GM19395 (cell line): ENCODE measurements at regions not wholly inside any gene's neighbourhood (a gene's known extent, or its start where the extent isn't known, plus 50 kb on each side); places are given as distances from the start of the nearest gene placed in this dataset.

ENCODE experiments used
- ATAC-seq: cut with Tn5 transposase; IDR thresholded peaks from one replicate; pipeline ENCODE4 v1.9.1; 2021; ENCODE audit warnings: mild to moderate bottlenecking, moderate library complexity; ENCODE audit not compliant: unreplicated experiment

DNA sequence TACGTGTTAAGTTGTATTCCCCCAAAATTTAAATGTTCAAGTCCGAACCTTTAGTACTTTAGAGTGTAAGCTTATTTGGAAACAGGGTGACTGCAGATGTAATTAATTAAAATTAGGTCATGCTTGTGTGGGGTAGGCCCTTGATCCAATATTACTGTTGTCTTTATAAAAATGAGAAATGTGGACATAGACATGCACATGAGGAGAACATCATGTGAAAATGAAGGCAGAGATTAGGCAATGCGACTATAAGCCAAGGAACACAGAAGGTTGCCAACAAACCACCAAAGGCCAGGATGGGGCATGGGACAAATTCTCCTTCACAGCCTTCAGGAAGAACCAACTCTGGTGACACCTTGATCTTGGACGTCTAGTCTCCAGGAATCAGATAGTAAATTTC is 1698.4 kb upstream of the SLC10A2 start:
- no peak for ATAC-seq

DNA sequence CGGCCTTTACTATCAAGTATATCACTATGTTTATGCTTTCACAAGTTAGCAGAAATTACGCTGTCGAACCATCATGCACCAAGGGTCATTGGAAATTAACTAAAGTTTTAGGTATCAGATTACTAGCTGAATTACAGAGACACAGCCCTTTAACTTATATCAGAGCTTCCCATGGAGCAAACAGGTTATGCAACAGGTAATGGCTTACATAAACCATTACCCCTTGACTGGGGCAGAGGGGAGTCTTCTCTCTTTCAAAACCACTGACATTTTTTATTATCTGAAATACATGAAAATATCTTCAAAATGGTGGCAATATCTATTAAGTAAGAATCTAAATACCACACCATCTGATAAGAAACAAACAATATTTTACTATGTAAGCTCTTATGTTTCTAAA is 1692.9 kb upstream of the SLC10A2 start:
- no peak for ATAC-seq

DNA sequence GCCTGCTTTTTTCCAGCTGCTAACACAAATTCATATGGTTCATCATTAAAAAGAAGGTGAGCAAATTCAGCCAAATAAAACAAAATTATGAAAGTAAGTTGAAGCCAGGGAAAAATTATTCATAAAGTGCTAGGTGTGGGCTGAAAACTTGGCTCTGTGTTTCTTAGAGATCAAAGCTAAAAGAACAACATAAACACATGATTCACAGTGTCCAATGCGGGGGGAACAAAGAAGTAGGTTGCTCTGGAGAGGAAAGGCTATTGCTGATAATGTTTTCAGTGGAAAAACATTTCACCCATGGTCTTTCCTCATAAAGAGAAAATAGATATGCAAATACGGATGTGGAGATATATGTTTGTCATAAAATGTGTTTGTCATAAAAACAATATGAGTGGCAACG is 1691.5 kb upstream of the SLC10A2 start:
- ATAC-seq, result no peak

DNA sequence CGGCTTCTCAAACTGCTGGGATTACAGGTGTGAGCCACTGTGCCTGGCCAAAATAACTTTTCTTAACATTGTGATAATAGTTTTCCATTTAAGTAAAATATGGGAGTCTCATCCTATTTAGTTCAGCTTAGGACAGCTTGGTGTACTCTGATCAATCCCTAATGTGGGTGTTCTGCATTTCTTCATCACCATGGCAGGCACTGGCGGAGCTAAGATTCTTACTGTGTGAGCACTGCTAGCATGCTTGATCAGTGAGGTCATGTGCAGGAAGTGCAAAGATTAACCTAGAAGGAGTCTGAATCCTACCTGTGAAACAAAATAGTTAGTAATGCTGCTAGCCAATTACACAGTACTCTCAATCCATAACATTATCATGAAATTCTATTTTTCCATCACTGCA is 1684.2 kb upstream of the SLC10A2 start:
- ATAC-seq, result no peak

DNA sequence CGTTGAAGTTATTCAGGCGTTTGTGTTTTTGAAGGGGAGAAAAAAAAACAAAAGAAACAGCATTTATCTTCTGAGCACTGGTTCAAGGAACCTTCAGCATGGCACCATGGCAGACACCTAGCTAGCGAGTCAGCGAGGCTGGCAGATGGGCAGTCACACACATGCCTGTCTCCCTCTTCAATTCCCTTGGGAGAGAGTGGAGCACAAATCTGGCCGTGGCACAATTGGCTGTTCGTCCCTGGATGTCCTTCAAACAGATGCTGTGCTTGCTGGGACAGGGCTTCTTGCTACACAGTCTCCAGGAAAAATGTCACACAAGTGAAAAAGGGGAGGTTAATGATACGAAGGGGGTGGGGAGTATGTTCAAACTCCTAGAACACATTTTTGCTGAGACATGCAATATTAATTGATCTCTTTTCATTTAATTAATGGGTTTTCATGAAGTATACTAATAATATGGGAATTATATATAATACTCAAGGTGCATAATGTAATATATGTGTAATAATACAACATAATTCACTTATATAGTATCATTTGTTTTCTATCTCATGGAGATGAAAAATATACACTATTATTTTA is 1674.5 kb upstream of the SLC10A2 start:
- ATAC-seq, result no peak

DNA sequence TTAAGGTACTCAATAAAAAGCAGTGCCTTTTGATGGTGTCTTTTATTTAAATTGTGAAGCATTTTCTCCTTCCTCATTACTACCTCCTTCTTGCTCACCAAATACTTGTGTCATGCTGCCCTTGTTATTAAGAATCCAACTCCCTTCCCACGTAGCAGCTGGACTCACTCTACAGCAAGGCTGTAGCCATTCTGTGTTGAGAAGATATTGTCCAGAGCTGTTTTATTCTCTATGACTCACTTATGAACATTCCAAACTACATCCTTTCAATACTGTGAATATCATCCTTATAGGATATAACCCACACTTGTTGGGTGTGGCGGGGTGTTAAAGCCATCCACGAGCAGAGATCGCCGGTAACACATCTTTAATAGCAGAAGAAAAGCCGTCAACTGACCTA is 1671.5 kb upstream of the SLC10A2 start:
- no peak for ATAC-seq

DNA sequence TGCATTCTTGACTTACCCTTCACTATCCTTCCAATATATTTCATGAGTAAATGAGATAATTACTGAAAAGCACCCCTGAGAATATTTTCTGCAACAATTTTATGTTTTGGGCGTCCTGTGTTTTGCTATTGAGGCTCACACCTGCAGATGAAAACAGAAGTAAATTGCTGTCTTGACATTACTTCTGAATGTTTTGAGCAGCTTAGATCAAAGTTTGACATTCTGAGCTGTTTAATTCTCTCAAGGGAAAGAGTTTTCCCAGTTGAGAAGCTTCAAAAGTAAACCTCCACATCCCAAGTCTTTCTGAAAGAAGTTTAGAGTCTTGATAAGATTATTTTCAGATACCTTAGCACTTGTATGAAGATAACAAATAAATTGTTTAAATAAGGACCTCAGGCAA is 1667.2 kb upstream of the SLC10A2 start:
- no peak for ATAC-seq

DNA sequence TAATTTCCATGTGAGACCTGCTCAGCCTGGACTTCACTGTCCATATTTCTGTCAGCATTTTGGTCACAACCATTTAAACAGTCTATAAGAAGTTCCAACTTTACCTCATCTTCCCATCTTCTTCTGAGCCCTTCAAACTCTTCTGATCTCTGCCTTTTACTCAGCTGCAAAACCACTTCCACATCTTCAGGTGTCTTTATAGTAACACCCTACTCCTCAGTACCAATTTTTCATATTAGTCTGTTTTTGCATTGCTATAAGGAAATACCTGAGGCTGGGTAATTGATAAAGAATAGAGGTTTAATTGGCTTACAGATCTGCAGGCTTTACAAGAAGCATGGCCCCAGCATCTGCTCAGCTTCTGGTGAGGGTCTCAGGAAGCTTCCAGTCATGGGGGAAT is 1648.9 kb upstream of the SLC10A2 start:
- no peak for ATAC-seq

DNA sequence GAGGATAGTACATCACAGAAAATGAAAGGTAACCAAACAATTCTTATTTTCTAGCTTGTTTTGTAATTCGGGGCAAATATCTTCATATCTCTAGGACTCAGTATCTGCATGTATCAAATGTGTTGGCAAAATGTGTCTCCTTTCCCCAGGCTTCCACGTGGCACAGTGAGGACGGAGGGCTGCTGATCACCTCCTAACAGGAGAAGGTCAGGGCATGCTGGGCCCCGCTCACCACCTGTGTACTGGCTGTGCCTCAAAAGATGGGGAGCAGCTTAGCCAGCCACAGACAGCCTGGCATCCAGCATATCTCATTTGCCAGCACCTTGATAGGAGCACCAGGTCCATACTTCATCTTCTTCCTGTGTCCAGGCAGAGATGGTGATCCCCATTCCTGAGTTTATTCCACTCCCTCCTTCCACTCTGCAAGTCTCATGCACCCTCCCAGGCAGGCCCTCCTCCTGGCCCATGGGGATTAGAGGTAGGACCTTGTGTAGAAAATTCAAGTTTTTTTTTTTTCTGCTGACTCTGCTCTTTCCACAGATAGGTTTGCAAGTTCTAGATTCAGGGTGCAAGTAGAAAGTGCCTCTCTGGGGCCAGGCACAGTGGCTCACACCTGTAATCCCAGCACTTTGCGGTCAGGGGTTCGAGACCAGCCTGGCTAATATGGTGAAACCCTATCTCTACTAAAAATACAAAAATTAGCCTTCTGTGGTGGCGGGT is 1639.0 kb upstream of the SLC10A2 start:
- no peak for ATAC-seq

DNA sequence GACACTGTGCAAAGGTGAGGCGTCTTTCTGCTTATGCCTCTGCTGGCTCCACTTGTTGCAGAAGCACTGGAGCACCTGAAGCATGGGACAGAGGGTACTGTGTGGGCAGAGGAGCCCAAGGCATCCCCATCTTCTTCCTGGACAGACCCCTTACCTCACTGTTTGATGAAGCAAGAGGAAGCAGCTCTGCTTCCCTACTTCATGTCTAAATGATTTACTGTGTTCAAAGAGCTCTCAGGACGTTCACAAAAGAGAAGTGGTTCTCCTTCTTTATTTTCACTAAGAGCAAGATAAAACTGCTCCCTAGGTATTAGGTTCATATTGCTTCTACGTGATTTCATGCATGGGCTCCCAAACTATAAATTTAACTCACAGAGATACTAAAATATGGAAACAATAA is 1635.4 kb upstream of the SLC10A2 start:
- ATAC-seq, result no peak

DNA sequence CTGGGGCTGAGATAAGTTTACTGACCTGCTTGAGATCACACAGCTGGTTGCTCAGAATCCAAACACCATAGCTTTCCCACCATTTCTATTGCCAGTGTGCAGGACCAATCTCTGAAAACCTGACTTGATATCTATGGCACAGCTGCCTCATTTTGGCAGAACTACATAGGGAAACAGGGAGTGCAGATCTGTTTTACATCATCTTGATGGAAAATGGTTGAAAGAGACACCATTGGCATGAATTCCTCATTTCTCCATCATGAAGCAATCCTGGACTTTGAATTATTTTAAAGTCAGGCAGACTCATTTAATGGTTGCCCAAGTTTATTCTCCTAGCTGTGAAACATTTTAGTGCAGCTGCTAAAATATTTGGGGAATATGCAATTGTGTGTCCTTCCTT is 1628.2 kb upstream of the SLC10A2 start:
- ATAC-seq, result no peak

DNA sequence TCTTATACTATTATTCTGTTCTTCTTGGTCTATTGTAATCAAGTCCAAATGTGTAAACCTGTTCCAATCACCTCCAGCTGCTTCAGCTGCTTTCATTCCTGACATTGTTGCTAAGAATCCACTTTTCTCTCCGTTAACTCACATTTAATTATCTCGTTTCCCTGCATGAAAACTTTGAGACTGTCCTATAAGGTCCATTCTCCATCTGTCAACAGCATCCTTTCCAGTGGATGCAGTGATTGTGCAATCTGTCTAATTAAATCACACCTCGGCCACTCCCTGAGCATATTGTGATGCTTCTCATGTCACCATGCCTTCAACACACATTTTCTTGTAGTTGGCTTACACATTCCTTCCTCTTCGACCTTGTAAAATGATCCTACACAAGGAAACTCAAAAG is 1626.9 kb upstream of the SLC10A2 start:
- no peak for ATAC-seq

DNA sequence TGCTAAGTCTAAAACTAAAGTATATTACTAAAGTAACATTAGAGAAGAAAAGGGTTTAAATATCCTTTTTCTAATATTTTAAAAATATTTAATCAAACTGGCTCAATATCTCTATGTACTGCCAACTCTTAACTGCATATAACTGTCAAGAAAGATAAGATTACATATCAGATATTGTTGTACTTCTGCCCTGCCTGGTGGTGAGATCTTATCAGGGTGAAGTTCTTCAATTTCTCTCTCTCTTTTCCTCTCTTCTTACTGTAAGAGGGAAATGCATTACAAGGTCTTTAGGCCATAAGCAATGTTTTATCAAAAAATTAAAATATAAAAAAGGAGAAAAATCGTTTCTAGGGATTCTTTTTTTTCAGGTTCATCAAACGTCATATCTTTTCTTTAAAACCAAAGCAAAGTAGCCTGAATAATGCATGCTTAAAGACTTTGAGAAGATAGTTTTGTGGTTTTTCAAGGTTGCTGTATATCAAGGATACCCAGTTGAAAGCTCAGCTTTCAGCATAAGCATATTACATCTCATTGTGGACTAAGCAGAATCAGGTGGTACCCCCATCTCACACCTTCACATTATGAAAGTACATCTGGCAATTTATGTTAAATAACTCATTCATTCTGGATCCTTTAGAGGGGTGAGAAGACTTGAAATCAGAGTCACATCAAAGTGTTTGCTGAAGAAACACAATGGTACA is 1625.7 kb upstream of the SLC10A2 start:
- no peak for ATAC-seq

DNA sequence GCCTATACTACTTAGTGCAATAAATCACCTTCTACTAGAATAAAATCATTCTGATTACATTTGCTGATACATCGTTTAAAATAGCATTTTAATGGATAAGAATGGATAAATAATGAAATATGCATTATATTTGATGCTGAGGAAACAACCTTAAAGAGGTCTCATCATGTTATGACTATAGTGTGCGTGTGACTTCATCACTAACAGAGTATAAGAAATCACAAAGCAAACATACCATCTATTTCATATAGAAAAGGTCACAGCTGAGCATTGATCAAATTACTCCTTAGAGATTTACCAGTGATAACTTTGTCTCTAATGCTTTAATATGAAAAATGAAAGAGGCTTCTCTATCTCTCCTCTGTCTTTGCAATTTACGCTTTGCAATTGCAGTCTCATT is 1620.3 kb upstream of the SLC10A2 start:
- no peak for ATAC-seq

DNA sequence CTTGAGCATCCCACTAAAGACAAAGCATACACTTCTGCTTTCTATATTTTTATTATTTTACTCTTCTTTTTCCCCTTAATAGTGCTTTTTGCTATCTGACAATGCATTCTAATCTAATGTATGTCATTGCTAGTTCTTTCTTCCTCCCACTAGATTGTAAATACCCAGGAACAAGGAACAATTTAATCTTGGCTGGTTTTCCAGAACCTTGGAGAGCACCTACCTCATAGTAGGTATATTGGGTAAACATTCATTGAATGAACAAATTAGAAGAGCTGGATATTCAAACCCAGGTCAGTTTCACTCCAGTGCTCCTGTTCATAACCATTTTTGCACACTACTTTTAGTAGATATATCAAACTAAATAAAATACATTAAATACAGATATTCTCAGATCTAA is 1617.6 kb upstream of the SLC10A2 start:
- ATAC-seq, result no peak

DNA sequence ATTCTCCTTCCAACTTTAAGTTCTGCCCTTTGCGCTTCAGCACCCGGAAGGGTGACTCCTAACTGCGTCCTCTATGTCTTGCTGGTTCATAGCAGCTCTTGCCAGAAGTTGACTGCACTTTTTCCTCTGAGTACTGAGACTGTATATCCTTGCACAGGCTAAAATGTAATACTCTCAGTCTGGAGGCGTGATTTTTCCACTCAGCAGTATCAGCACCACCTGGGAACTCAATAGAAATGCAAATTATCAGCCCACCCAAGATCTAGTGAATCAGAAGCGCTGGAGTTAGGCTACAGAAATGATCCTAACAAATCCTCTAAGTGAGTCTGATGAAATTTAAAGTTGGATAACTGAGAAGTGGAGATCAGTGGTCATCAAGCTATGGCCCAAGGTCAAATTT is 1611.9 kb upstream of the SLC10A2 start:
- ATAC-seq, result no peak

DNA sequence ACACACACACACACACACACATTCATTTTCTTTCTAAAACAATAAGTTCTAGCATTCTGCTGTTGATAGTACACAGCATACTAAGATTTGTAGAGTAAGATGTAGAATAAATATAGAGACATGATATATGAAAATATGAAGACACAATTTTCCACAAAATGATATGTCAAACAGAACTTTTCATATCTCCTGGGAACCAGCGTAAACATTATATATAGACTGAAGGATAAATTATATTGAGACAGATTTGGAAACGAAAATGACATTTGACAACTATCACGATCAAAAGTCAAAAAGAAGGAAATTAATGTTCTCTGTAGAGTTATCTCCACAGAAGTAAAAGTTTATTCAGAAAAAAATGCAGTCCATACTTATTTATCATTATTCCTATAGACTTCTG is 1605.7 kb upstream of the SLC10A2 start:
- no peak for ATAC-seq

DNA sequence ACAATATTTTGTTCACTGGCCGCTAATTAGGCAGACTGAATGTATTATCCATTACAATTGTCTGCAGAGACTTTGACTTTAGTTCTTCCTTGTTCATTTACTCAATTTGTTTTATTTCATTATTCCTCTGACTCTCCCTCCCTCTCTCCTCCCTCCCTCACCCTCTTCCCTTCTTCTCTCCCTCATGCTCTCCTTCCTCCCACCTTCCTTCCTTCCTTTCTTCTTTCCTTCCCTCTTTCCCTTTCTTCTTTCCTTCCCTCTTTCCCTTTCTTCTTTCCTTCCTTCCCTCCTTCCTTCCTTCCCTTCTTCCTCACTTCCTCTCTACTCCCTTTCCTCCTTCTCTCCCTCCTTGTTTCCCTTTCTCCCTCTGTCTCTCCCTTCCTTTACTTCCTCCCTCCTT is 1591.0 kb upstream of the SLC10A2 start:
- ATAC-seq, result no peak

DNA sequence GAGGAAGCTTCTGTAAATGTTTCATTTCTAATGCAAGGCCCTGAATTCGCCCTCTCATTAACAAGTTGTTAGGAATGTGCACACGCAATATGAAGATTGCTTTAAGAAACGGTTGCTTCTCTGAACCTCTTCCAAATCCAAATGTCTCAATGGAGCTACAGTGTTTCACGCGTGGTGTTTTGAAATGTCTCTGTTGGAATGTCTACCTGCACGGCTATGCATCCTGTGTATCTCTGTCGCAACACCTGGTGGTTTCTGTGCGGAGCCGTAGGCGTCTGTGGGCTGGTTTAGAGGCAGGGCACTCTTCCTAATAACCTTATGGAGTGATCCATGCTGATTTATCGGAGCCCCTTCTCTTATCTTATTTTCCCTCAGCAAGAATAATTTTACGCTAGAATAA is 1584.2 kb upstream of the SLC10A2 start:
- ATAC-seq, result no peak

DNA sequence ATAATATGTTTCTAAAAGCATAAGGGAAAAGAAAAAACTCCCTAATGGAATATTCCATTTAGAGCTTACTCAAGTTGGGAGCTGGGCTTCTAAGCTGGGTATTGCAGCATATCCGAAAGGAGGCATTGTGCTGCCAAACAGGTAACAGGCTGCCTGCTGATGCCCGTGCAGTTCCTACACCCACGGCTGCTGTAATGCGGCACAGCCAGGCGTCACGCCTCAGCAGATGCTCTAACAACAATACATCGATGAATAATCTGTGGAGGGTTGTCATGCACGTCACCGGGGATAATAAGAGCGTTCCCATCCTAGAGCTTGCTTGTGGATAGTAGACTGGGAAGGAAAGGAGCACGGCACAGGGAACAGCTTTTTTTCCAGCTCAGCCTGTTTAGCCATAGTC is 1582.1 kb upstream of the SLC10A2 start:
- no peak for ATAC-seq

DNA sequence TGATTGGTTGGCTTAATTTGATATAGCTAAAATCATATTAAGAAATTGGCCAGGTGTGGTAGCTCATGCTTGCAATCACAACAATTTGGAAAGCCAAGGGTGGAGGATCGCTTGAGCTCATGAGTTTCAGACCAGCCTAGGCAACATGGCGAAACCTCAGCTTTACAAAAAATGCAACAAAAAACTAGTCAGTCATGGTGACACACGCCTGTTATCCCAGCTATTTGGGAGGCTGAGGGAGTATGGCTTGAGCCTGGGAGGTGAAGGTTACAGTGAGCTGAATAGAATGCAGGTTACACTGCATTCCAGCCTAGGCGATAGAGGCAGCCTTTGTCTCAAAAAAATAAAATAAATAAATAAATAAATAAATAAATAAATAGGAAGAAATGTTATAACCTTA is 1579.6 kb upstream of the SLC10A2 start:
- ATAC-seq, result no peak

DNA sequence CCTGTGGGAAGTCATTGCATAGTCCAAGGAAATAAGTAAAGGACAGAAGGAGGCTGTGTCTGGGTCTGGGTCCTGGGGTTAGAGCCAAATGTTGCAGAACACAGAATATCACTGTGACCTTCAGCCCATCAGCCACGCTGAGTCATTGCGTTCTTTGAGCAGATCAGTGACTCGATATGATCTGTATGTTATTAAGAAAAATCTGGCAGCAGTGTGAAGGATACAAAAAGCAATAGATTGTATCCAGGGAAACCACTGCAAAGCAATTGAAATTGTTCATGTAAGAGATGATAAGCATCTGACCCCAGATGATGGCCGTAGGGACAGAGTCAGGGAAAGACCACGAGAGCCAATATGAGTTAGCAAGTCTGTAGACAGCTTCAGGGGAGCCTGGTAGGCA is 1575.1 kb upstream of the SLC10A2 start:
- no peak for ATAC-seq

DNA sequence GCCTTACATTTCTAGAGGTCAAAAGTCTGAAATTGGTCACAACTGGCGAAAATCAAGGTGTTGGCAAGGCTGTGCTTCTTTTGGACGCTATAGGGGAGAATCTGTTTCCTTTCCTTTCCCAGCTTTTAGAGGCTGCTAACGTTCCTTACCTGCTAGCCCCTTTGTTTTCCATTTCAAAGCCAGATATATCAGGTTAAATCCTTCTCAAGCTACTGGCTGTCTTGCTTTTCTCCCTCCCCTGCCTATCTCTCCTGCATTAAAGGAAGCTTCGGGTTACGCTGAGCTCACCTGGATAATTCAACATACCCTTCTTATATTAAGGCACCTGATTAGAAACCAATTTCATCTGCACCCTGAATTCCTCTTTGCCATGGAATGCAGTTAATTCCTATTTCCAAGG is 1569.7 kb upstream of the SLC10A2 start:
- no peak for ATAC-seq
